VCaP (cell line): ENCODE measurements at regions not wholly inside any gene's neighbourhood (a gene's known extent, or its start where the extent isn't known, plus 50 kb on each side); places are given as distances from the start of the nearest gene placed in this dataset.

Experiments
- H3K27ac ChIP-seq: fragments of 450-650 bp; 2 replicates; pipeline ENCODE4 v1.5.1; 2017
- CTCF ChIP-seq: fragments of 450-650 bp; conservative IDR thresholded peaks from 2 replicates; pipeline ENCODE4 v1.5.1; 2017; ENCODE audit warnings: mild to moderate bottlenecking, moderate library complexity

GRCh38 chr3:140761076-140761639 is 83.3 kb downstream of the TRIM42 start:
- TF ChIP-seq CTCF: no peak

GRCh38 chr3:140762746-140763145 is 84.9 kb downstream of the TRIM42 start:
- no peak overlapping the region for H3K27ac ChIP-seq
- no peak for TF ChIP-seq CTCF

More at GRCh38 chr3:140761076-140761639, 83.3 kb downstream of the TRIM42 start:
- H3K27ac ChIP-seq: no peak overlapping the region

- no peak overlapping the region for H3K27ac ChIP-seq
- TF ChIP-seq CTCF: no peak
Measured at GRCh38 chr3:140763532-140763931, 85.7 kb downstream of the TRIM42 start.

GRCh38 chr3:140765246-140765645 is 87.4 kb downstream of the TRIM42 start:
- no peak overlapping the region for H3K27ac ChIP-seq

GRCh38 chr3:140766465-140766864 is 88.6 kb downstream of the TRIM42 start:
- no peak for TF ChIP-seq CTCF
- H3K27ac ChIP-seq: no peak overlapping the region

More at GRCh38 chr3:140765246-140765645, 87.4 kb downstream of the TRIM42 start:
- TF ChIP-seq CTCF: no peak

- no peak overlapping the region for H3K27ac ChIP-seq
- TF ChIP-seq CTCF: no peak
Measured at GRCh38 chr3:140767566-140767965, 89.7 kb downstream of the TRIM42 start.

- H3K27ac ChIP-seq: no peak overlapping the region
- no peak for TF ChIP-seq CTCF
Measured at GRCh38 chr3:140768941-140769340, 91.1 kb downstream of the TRIM42 start.
